ENCODE measurements at regions not wholly inside any gene's neighbourhood (a gene's known extent, or its start where the extent isn't known, plus 50 kb on each side); places are given as distances from the start of the nearest gene placed in this dataset.

DNA sequence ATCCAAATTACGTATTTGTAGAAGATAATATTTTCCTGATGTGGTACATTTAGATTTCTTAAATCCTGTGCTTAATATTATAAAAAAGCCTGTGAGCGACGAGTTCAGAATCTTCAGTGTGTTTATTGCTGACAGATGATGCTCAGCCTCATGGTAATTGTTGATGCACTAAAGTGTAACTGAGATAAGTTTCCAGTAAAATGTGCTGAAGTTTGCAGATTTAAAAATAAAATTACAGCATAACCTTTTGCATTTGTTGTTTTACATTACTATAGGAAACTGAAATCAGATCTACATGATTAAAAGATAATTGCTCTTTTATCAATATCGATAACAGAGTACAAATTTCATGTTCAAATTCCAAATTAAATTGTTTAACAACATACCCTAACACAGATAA lies 307.6 kb downstream of the FIGN start:
- Mint-ChIP-seq H3K36me3 (no peaks in the 10 kb centered on the region), H3K9me3 (peaks cover 2 to 36% (median 10%) of the 10 kb centered on the region in 6 donors), H3K4me1 (no peaks in the 10 kb centered on the region), H3K27ac (no peak overlapping the region), H3K4me3 (no peak overlapping the region), H3K27me3 (ENCODE audit: low read depth in 3 of 3) (peaks cover 0 to 6% (median 0%) of the 10 kb centered on the region in 3 donors)
- DNase-seq, result no peak

DNA sequence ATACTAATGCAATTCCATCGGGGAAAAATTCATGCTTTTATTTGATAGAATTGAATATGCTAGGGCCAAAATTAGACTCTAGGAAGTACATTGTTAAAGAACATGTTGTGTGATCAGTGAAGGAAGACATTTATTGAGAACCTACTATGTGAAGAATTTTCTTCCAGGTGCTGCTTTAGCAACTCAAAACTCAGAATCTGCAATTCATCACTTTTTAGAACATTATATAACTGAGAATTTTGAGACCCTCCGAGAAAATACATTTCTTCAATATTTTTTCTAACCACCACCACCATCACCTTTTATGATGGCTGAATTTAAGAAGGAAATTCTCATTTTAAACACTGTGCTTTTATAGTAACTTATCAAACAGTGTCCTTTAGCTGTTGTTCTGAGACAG lies 315.2 kb downstream of the FIGN start:
- Mint-ChIP-seq H3K27me3 (ENCODE audit: low read depth in 3 of 3) (peaks cover 0 to 2% (median 0%) of the 10 kb centered on the region in 3 donors), H3K9me3 (peaks cover 0 to 50% (median 17%) of the 10 kb centered on the region in 6 donors), H3K4me3 (no peak overlapping the region), H3K4me1 (no peaks in the 10 kb centered on the region), H3K36me3 (no peaks in the 10 kb centered on the region), H3K27ac (no peak overlapping the region)
- no peak for DNase-seq

DNA sequence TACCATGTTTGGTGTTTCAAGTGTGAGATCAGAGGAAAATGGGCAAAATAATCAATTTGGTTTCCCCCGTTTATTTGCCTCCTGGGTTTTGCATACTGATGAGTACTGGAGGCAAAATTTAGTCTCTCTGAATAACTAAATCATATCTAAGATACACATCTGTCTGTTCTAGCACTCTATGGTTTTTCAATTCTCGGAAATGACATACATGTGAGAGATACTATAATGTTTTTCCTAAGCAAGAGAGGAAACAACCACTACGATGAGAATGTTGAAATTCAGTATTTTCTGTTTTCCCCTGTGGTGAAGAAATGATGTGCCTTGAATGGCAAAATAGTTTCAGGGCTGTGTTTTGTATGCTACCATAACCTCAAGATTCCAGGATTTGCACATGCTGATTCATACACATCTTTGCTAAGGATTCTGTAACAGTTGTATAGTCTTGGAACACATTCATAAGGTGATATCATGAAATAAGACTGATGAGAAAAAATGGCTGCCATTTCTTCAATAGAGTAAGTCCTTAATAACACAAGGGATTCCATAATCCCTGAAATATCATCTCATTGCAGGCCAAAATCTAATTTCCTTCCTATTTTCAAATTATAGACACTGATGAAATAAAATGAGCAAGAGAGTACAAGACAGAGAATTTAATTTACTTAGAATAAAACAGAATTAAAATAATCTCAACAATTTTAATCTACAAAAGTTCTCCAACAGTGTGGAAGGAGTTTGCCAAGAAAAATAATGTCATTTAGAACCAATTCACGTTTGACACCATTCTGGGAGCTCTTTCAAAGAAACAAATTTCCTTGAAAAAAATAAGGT lies 316.6 kb downstream of the FIGN start:
- peaks cover 4 to 58% (median 22%) of the 10 kb centered on the region in 6 donors for H3K9me3 Mint-ChIP-seq
- H3K4me1 Mint-ChIP-seq, result no peaks in the 10 kb centered on the region
- peaks cover 0 to 2% (median 0%) of the 10 kb centered on the region in 3 donors for H3K27me3 Mint-ChIP-seq (ENCODE audit: low read depth in 3 of 3)
- no peak overlapping the region for H3K27ac Mint-ChIP-seq
- DNase-seq, result no peak
- peaks cover 0 to 4% (median 0%) of the 10 kb centered on the region in 3 donors for H3K36me3 Mint-ChIP-seq
- H3K4me3 Mint-ChIP-seq, result no peak overlapping the region

DNA sequence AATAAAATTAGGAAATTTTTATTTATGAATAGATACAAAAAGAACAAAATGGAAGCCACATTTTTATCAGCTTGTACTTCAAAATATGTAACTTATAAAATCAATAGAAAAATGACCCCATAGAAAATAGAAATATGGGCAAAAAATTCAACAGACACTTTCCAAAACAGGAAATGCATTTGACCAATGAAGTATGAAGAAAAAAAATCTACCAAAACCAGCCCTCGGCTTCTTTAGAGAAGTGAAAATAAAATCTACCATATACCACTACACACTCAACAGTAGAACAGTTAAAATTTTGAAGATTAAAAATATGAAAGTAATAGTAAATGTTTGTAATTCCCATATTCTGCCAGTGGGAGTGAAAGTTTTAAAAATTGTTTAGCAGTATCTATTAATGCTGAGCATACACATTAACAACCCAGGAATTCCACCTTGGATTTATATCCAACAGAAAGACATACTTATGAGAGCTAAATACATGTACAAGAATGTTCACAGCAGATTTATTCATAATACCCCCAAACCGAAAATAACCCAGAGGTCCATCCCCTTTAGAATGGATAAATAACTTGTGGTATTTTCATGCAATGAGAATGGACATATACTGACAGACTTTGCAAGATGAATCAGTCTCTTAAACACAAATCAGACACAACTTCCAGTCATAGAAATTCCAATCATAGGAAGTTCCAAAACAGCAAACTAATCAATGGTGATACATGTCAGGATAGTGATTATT lies 318.0 kb downstream of the FIGN start:
- H3K4me3 Mint-ChIP-seq, result no peak overlapping the region
- no peak overlapping the region for H3K27ac Mint-ChIP-seq
- H3K27me3 Mint-ChIP-seq (ENCODE audit: low read depth in 3 of 3), result no peaks in the 10 kb centered on the region
- H3K4me1 Mint-ChIP-seq, result no peaks in the 10 kb centered on the region
- no peak for DNase-seq
- peaks cover 0 to 4% (median 0%) of the 10 kb centered on the region in 3 donors for H3K36me3 Mint-ChIP-seq
- peaks cover 4 to 58% (median 19%) of the 10 kb centered on the region in 6 donors for H3K9me3 Mint-ChIP-seq

DNA sequence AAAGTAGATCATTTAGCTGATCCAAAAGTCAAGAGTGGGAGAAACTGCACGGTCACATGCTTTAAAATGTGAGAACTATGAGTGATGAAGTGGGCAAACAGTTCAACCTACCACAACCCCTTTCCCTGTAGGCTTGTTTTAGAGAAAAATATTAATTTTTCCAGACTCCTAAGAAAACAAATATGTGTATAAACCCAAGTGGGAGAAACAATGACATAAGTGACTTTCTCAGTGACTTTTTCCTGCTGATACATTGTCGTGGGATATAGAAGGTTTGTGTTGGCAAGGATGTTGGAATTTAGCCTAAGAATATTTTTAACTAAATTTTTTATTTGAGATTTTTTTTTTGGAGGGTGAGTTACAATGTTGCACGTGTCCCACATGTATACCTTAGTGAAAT lies 321.7 kb downstream of the FIGN start:
- H3K9me3 Mint-ChIP-seq, result peaks cover 9 to 59% (median 23%) of the 10 kb centered on the region in 6 donors
- no peaks in the 10 kb centered on the region for H3K27me3 Mint-ChIP-seq (ENCODE audit: low read depth in 3 of 3)
- no peak for DNase-seq
- H3K27ac Mint-ChIP-seq, result no peak overlapping the region
- no peak overlapping the region for H3K4me3 Mint-ChIP-seq
- no peaks in the 10 kb centered on the region for H3K4me1 Mint-ChIP-seq
- H3K36me3 Mint-ChIP-seq, result peaks cover 0 to 4% (median 0%) of the 10 kb centered on the region in 3 donors

DNA sequence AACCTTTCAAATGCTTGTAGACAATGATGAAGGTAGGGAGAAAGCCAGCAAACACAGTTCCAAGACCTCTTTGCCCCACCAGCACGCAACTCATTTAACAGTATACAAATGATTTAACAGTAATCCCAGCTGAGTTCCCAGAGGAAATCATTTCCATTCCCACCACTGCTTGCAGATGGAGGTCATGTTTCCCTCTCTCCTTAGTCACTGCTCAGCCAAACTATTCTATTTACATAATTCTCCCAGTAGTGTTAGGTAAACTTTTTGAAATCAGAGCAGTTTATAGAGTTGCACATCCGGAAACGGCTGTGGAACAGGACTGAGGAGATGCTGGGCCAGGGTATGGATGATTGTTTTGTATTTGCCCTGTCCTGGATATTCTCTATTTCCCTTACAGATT lies 328.5 kb downstream of the FIGN start:
- Mint-ChIP-seq H3K4me3 (no peak overlapping the region), H3K36me3 (no peaks in the 10 kb centered on the region), H3K27me3 (ENCODE audit: low read depth in 3 of 3) (peaks cover 0 to 2% (median 1%) of the 10 kb centered on the region in 3 donors), H3K27ac (no peak overlapping the region), H3K9me3 (peaks cover 8 to 53% (median 21%) of the 10 kb centered on the region in 6 donors), H3K4me1 (no peaks in the 10 kb centered on the region)
- DNase-seq, result no peak

DNA sequence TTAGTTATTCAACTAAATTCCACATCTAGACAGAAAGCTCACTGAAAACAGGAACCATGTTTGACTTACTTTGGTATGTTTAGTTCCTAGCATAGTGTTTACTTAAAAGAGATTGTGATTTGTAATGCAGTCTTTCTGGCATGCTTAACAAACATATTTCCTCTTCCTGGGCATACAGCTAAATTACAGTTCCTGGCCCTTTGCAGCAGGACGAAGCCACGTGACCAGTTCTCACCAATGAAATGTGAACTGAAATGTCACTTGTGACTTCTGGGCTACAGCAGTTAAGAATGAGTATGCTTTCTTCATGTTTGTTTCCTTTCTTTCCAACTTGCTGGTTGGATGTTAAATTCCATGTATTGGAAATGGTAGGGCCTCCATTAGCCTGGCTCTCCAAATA lies 330.5 kb downstream of the FIGN start:
- H3K36me3 Mint-ChIP-seq, result no peaks in the 10 kb centered on the region
- H3K4me1 Mint-ChIP-seq, result no peaks in the 10 kb centered on the region
- no peak overlapping the region for H3K27ac Mint-ChIP-seq
- no peak for DNase-seq
- H3K9me3 Mint-ChIP-seq, result peaks cover 8 to 44% (median 17%) of the 10 kb centered on the region in 6 donors
- H3K4me3 Mint-ChIP-seq, result no peak overlapping the region
- H3K27me3 Mint-ChIP-seq (ENCODE audit: low read depth in 3 of 3), result peaks cover 0 to 2% (median 1%) of the 10 kb centered on the region in 3 donors

DNA sequence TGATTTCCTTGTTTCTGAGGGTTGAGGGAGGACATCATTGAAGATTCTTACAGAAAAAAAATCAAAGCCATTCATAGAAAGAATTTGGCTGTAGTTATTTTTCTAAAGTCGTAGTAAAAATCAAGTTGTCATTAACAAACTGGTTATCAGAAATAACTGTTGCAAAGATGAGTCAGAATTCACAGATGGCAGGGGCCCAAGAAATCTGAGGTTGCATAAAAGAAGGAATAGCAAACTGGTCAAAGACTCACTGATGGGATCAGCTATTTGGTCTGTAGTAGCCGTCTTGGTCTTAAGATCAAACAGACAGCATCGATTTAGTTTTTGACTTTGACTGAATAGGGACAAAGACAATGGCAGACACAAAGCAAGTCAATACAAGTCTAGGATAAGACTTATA lies 334.3 kb downstream of the FIGN start:
- Mint-ChIP-seq H3K27me3 (ENCODE audit: low read depth in 3 of 3) (no peaks in the 10 kb centered on the region), H3K4me3 (no peak overlapping the region), H3K36me3 (no peaks in the 10 kb centered on the region), H3K4me1 (no peaks in the 10 kb centered on the region), H3K9me3 (peaks cover 2 to 24% (median 11%) of the 10 kb centered on the region in 6 donors), H3K27ac (no peak overlapping the region)
- no peak for DNase-seq

DNA sequence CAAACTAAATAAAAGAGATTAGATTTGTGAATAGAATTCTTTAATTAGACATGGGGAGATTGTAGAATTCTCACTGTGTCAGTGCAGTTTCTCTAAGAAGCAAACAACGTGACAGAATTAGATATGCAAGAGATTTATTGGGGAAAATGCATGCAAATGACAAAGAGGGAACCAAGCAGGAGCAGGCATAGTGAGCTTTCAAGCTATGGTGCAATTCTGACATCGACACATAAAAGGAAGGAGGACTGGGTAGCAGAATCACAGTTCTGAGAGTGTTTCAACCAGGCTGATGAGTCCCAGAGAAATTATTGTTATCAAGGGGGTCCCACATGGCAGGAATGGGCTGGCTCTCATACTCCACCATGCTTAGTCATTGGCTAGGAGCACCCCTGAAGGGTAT lies 338.4 kb downstream of the FIGN start:
- no peak overlapping the region for H3K4me3 Mint-ChIP-seq
- H3K27ac Mint-ChIP-seq, result no peak overlapping the region
- peaks cover 0 to 21% (median 11%) of the 10 kb centered on the region in 6 donors for H3K9me3 Mint-ChIP-seq
- H3K4me1 Mint-ChIP-seq, result no peaks in the 10 kb centered on the region
- peaks cover 0 to 2% (median 0%) of the 10 kb centered on the region in 3 donors for H3K27me3 Mint-ChIP-seq (ENCODE audit: low read depth in 3 of 3)
- DNase-seq, result no peak
- no peaks in the 10 kb centered on the region for H3K36me3 Mint-ChIP-seq

DNA sequence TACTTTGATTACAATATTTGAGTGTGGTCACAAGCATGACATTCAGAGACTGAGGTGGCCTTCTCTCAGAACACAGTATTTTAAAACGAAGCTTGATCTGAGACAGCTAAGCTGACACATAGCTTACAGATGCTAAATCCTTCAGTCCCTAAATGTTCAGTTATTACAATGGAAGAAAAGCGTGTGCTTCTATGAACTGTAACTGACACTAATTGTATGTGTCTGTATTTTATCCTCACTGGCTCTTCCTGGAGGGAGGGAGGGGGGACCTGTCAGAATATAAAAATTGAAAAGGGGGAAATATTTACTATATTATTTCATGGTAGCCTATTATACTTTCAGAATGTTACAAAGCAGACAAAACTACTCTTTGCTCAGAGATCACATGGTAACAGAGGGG lies 340.2 kb downstream of the FIGN start:
- DNase-seq, result no peak
- Mint-ChIP-seq H3K4me1 (no peaks in the 10 kb centered on the region), H3K27ac (no peak overlapping the region), H3K27me3 (ENCODE audit: low read depth in 3 of 3) (peaks cover 0 to 2% (median 0%) of the 10 kb centered on the region in 3 donors), H3K36me3 (no peaks in the 10 kb centered on the region), H3K9me3 (peaks cover 0 to 25% (median 9%) of the 10 kb centered on the region in 6 donors), H3K4me3 (no peak overlapping the region)

DNA sequence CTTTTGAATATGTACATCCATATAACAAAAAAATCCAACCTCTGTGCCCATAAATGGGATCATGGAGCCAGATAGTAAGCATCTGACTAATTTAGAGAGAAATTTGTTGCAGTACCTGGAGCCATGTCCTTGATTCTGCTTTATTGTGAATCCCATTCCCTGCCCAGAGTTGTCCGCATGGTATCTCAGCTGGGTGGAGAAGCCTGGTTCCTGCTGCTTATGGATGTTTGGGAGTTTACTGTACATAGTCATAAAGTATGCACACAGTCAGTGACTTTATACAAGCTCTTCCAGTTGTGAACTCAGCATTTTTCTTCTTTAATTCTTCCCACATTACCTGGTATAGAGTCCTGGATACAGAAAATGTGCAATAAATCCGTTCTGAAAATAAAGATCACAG lies 346.0 kb downstream of the FIGN start:
- Mint-ChIP-seq H3K4me1 (no peaks in the 10 kb centered on the region), H3K9me3 (peaks cover 3 to 39% (median 9%) of the 10 kb centered on the region in 6 donors), H3K27ac (no peak overlapping the region), H3K27me3 (ENCODE audit: low read depth in 3 of 3) (peaks cover 0 to 1% (median 1%) of the 10 kb centered on the region in 3 donors), H3K4me3 (no peak overlapping the region), H3K36me3 (peaks cover 0 to 2% (median 0%) of the 10 kb centered on the region in 3 donors)
- DNase-seq, result no peak

DNA sequence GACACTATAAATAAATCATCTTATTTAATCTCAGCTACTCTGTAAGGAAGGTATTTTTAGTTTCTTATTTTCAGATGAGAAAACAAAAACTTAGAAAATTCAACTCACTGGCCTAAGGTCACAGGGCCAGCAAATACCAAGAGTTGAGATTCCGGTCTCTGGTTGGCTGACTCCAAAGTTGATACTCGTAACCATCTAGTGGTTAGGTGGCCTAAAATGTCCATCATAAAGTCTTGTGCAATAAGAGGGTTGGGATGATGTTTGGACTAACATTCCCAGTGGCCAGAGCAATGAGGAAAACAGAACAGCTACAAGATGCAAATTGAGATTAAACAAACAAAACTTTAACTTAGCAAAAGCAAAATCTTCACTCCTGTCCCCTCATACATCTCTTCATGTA lies 360.3 kb downstream of the FIGN start:
- H3K4me3 Mint-ChIP-seq, result no peak overlapping the region
- no peak for DNase-seq
- H3K36me3 Mint-ChIP-seq, result no peaks in the 10 kb centered on the region

DNA sequence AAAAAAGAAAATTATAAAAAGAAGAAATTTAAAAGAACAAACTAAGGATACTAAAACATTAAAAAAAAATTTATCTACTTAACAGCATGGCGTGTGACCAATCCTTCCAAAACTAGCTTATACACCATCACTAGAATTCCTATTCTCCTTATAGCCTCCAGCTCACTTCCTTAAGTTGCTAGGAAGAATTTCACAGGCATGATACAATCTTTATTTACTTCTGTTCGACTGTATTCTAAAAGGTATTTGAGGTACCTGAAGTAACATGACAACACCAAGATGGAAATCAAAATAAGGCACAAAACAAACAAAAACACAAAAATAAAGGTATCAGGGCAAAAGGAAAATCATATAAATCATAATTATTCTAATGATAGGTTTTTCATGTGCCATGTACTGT lies 360.7 kb downstream of the FIGN start:
- Mint-ChIP-seq H3K36me3 (no peaks in the 10 kb centered on the region), H3K27me3 (ENCODE audit: low read depth in 3 of 3) (peaks cover 0 to 2% (median 0%) of the 10 kb centered on the region in 3 donors), H3K4me1 (no peaks in the 10 kb centered on the region), H3K4me3 (no peak overlapping the region), H3K27ac (no peak overlapping the region), H3K9me3 (peaks cover 7 to 45% (median 20%) of the 10 kb centered on the region in 6 donors)
- no peak for DNase-seq

More for the DNA sequence above, 360.3 kb downstream of the FIGN start:
- Mint-ChIP-seq H3K9me3 (peaks cover 3 to 41% (median 19%) of the 10 kb centered on the region in 6 donors), H3K27ac (no peak overlapping the region), H3K4me1 (no peaks in the 10 kb centered on the region), H3K27me3 (ENCODE audit: low read depth in 3 of 3) (peaks cover 0 to 2% (median 0%) of the 10 kb centered on the region in 3 donors)

DNA sequence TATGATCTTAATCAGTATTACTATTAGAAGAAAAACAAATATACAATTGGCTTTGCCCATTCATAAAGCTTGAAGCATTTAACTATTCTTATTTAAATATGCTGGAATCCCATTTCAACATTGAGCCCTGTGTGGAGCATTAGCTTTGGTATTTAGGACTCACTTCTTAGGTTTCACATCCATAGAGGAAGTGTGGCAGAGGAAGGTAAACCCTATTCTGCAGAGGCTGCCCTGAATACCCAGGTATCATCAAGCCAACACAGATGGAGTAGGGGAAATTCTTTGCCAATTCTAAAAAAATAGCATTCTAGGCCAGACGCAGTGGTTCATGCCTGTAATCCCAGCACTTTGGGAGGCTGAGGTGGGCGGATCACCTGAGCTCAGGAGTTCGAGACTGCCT lies 361.5 kb downstream of the FIGN start:
- Mint-ChIP-seq H3K27me3 (ENCODE audit: low read depth in 3 of 3) (peaks cover 0 to 2% (median 0%) of the 10 kb centered on the region in 3 donors), H3K27ac (no peak overlapping the region), H3K36me3 (no peaks in the 10 kb centered on the region), H3K9me3 (peaks cover 8 to 46% (median 21%) of the 10 kb centered on the region in 6 donors), H3K4me3 (no peak overlapping the region), H3K4me1 (no peaks in the 10 kb centered on the region)
- DNase-seq, result no peak
